IMR-90 (cell line): ENCODE measurements at regions not wholly inside any gene's neighbourhood (a gene's known extent, or its start where the extent isn't known, plus 50 kb on each side); places are given as distances from the start of the nearest gene placed in this dataset.

Experiments used
- ATAC-seq: fragments of 200-7000 bp; cut with Tn5 transposase; 2 replicates; pipeline ENCODE4 v1.9.1; 2020; ENCODE audit warnings: low read depth, mild to moderate bottlenecking, moderate library complexity
- BruUV-seq: library from RNA; stranded (reverse); fragments of 400-500 nt; replicated peaks from 2 replicates; lab custom pipeline; 2021; lab: Mats Ljungman, UMichigan
- CTCF ChIA-PET: fragments of 300-600 bp; formaldehyde crosslinking; extraction: SDS; loops from one replicate; lab custom pipeline; 2021; ENCODE audit warnings: antibody characterized with exemption; lab: Yijun Ruan, JAX
- POLR2A ChIA-PET: fragments of 300-600 bp; sonication (Branson Sonifier 250); formaldehyde crosslinking; loops from one replicate; lab custom pipeline; 2022; ENCODE audit warnings: antibody characterized with exemption; ENCODE audit not compliant: unreplicated experiment; lab: Charles Lee
- DNase-seq: peaks from one replicate; pipeline ENCODE4 v3.0.0; 2013
- H2AFZ ChIP-seq: replicated peaks from 2 replicates; pipeline ENCODE3; 2013; ENCODE audit warnings: low read length, mild to moderate bottlenecking; ENCODE audit not compliant: poor library complexity
- H2AK5ac ChIP-seq: 2 replicates; pipeline ENCODE4 v1.6.1; 2013; ENCODE audit warnings: low read depth, low read length, inconsistent platforms
- H2AK9ac ChIP-seq: replicated peaks from 2 replicates; pipeline ENCODE3; 2013; ENCODE audit warnings: mild to moderate bottlenecking, low read depth, low read length, moderate library complexity; ENCODE audit not compliant: poor library complexity
- H2BK120ac ChIP-seq: 2 replicates; pipeline ENCODE4 v1.6.1; 2013; ENCODE audit warnings: low read depth, low read length, inconsistent platforms
- H2BK15ac ChIP-seq: 3 replicates; pipeline ENCODE4 v1.6.1; 2013; ENCODE audit warnings: low read depth, low read length, inconsistent platforms
- H2BK20ac ChIP-seq: 2 replicates; pipeline ENCODE4 v1.6.1; 2013; ENCODE audit warnings: low read depth, mild to moderate bottlenecking, inconsistent platforms, low read length, moderate library complexity
- H2BK5ac ChIP-seq: 2 replicates; pipeline ENCODE4 v1.6.1; 2013; ENCODE audit warnings: mild to moderate bottlenecking, low read depth, low read length, inconsistent platforms; ENCODE audit not compliant: poor library complexity, severe bottlenecking
- H3K14ac ChIP-seq: replicated peaks from 2 replicates; pipeline ENCODE4 v1.6.1; 2013; ENCODE audit warnings: low read depth, low read length, inconsistent platforms
- H3K18ac ChIP-seq: 2 replicates; pipeline ENCODE4 v1.6.1; 2013; ENCODE audit warnings: low read depth, low read length, control low read depth
- H3K23ac ChIP-seq: 2 replicates; pipeline ENCODE4 v1.6.1; 2013; ENCODE audit warnings: low read depth, low read length, inconsistent platforms
- H3K27ac ChIP-seq: 2 replicates; pipeline ENCODE4 v1.5.1; 2013; ENCODE audit warnings: mild to moderate bottlenecking, control low read depth, low read length; ENCODE audit not compliant: insufficient read depth
- H3K27me3 ChIP-seq: 2 replicates; pipeline ENCODE4 v1.6.1; 2013; ENCODE audit warnings: low read length; ENCODE audit not compliant: control insufficient read depth, insufficient read depth
- H3K36me3 ChIP-seq: 2 replicates; pipeline ENCODE4 v1.6.1; 2013; ENCODE audit warnings: low read length, mixed read lengths; ENCODE audit not compliant: control insufficient read depth, insufficient read depth
- H3K4ac ChIP-seq: 2 replicates; pipeline ENCODE4 v1.6.1; 2013; ENCODE audit warnings: low read depth, low read length, inconsistent platforms
- H3K4me1 ChIP-seq: 2 replicates; pipeline ENCODE4 v1.6.1; 2013; ENCODE audit warnings: low read length, mixed read lengths; ENCODE audit not compliant: control insufficient read depth, insufficient read depth
- H3K4me2 ChIP-seq: 2 replicates; pipeline ENCODE4 v1.6.1; 2013; ENCODE audit warnings: low read depth, mild to moderate bottlenecking, control low read depth, low read length, moderate library complexity
- H3K4me3 ChIP-seq: 2 replicates; pipeline ENCODE4 v1.5.1; 2013; ENCODE audit warnings: low read depth, mild to moderate bottlenecking, control low read depth, low read length, moderate library complexity; ENCODE audit not compliant: insufficient read depth
- H3K56ac ChIP-seq: 2 replicates; pipeline ENCODE4 v1.6.1; 2013; ENCODE audit warnings: low read length, inconsistent platforms; ENCODE audit not compliant: insufficient read depth; ENCODE audit errors: extremely low read depth
- H3K79me1 ChIP-seq, 2 experiments: 2 replicates each; pipeline ENCODE4 v1.6.1; 2013; ENCODE audit warnings: low read length in 2 of 2, inconsistent platforms in 1 of 2, low read depth in 1 of 2
- H3K9ac ChIP-seq: 2 replicates; pipeline ENCODE4 v1.6.1; 2013; ENCODE audit warnings: low read depth, low read length, control low read depth
- H3K9me1 ChIP-seq: 2 replicates; pipeline ENCODE4 v1.6.1; 2013; ENCODE audit warnings: low read length, inconsistent platforms; ENCODE audit not compliant: insufficient read depth
- H3K9me3 ChIP-seq: 2 replicates; pipeline ENCODE4 v1.6.1; 2013; ENCODE audit warnings: low read length; ENCODE audit not compliant: control insufficient read depth, insufficient read depth
- H4K20me1 ChIP-seq: 2 replicates; pipeline ENCODE4 v1.6.1; 2013; ENCODE audit warnings: low read length, inconsistent platforms; ENCODE audit not compliant: insufficient read depth
- H4K5ac ChIP-seq: 2 replicates; pipeline ENCODE4 v1.6.1; 2013; ENCODE audit warnings: mild to moderate bottlenecking, low read depth, low read length, control low read depth
- H4K8ac ChIP-seq, 2 experiments: 2 replicates each; pipeline ENCODE4 v1.6.1; 2013; ENCODE audit warnings: low read depth in 2 of 2, low read length in 2 of 2, control low read depth in 1 of 2, inconsistent platforms in 1 of 2
- H4K91ac ChIP-seq: 2 replicates; pipeline ENCODE4 v1.6.1; 2013; ENCODE audit warnings: low read depth, low read length, inconsistent platforms; ENCODE audit not compliant: insufficient read depth
- BHLHE40 ChIP-seq: fragments of 150-350 bp; IDR thresholded peaks from 2 replicates; pipeline ENCODE4 v1.6.1; 2016; ENCODE audit warnings: mild to moderate bottlenecking, low read depth, low read length
- CHD1 ChIP-seq: IDR thresholded peaks from 2 replicates; pipeline ENCODE4 v1.6.1; 2012; ENCODE audit warnings: low read depth, low read length, improper control_type of control experiment
- CTCF ChIP-seq: conservative IDR thresholded peaks from 2 replicates; pipeline ENCODE4 v1.5.1; 2012; ENCODE audit warnings: mild to moderate bottlenecking, low read depth, low read length, improper control_type of control experiment
- FOS ChIP-seq: fragments of 150-350 bp; IDR thresholded peaks from 2 replicates; pipeline ENCODE4 v1.6.1; 2016; ENCODE audit warnings: low read depth, low read length
- MAFK ChIP-seq: IDR thresholded peaks from 2 replicates; pipeline ENCODE4 v1.6.1; 2012; ENCODE audit warnings: low read depth, low read length, improper control_type of control experiment
- MXI1 ChIP-seq: IDR thresholded peaks from 2 replicates; pipeline ENCODE4 v1.6.1; 2012; ENCODE audit warnings: low read depth, mild to moderate bottlenecking, low read length, moderate library complexity, borderline replicate concordance
- POLR2A ChIP-seq: IDR thresholded peaks from 2 replicates; pipeline ENCODE4 v1.6.1; 2012; ENCODE audit warnings: mild to moderate bottlenecking, low read depth, low read length
- RAD21 ChIP-seq: IDR thresholded peaks from 2 replicates; pipeline ENCODE4 v1.6.1; 2012; ENCODE audit warnings: low read length, improper control_type of control experiment
- RCOR1 ChIP-seq: IDR thresholded peaks from 2 replicates; pipeline ENCODE4 v1.6.1; 2012; ENCODE audit warnings: mild to moderate bottlenecking, low read length, improper control_type of control experiment; ENCODE audit not compliant: insufficient replicate concordance
- RFX5 ChIP-seq: IDR thresholded peaks from 2 replicates; pipeline ENCODE4 v1.8.0; 2012; ENCODE audit warnings: low read depth, mild to moderate bottlenecking, low read length, moderate library complexity
- SMC3 ChIP-seq: fragments of 150-350 bp; IDR thresholded peaks from 2 replicates; pipeline ENCODE4 v1.6.1; 2016; ENCODE audit warnings: low read depth, mild to moderate bottlenecking, antibody characterized with exemption, low read length, moderate library complexity
- USF2 ChIP-seq: fragments of 150-350 bp; IDR thresholded peaks from 2 replicates; pipeline ENCODE4 v1.6.1; 2017; ENCODE audit warnings: mild to moderate bottlenecking, antibody characterized with exemption, low read length, low read depth
- WGBS, 2 experiments: methylation state at CpG; one replicate each; pipeline versions ENCODE4 v1.1.5 to v1.1.7; 2013; ENCODE audit warnings: missing lambda C conversion rate in 2 of 2; ENCODE audit not compliant: insufficient read length in 1 of 2; ENCODE audit errors: extremely low coverage in 2 of 2; 5-methylcytosine and 5-hydroxymethylcytosine counted together
- dilution Hi-C: fragments of 300-500 bp; cut with HindIII; formaldehyde crosslinking; loops from one replicate; pipeline ENCODE4 v1.14.3; 2018; ENCODE audit warnings: low sequenced_read_pairs; ENCODE audit not compliant: unreplicated experiment
- in situ Hi-C: fragments of 300-500 bp; cut with MboI; formaldehyde crosslinking; loops from 3 replicates; pipeline ENCODE4 v1.14.3; 2019; ENCODE audit warnings: low sequenced_read_pairs, inconsistent platforms, mixed read lengths
- intact Hi-C: fragments of 100-400 bp; cut with micrococcal nuclease; formaldehyde crosslinking; loops from 2 replicates; pipeline ENCODE4 v1.10.0; 2022

GRCh38 chr1:80892539-80892938, 908.2 kb upstream of the ADGRL2 start:
- H2AFZ ChIP-seq, result peak overlapping the region; percentile 62
- CTCF ChIA-PET, result interaction anchor here (0.6 to 1.2 kb wide), 3 partner anchors 10 to 411 kb away, joined by 5 to 7 read pairs (median 5); no protein-coding TSS in a partner anchor
- WGBS, 2 experiments, result no CpG with 5 or more reads among the region's 4 CpGs

More at GRCh38 chr1:80892539-80892938, 908.2 kb upstream of the ADGRL2 start:
- Histone ChIP-seq H3K27ac (no peak overlapping the region), H4K8ac (peak overlapping the region in 1 of 2 experiments; percentile 39; a peak in 1 of 4 replicates), H3K79me1 (no peaks in the 10 kb centered on the region), H3K4me2 (peak overlapping the region; percentile 61), H2BK120ac (0 out of 2 replicates have a peak overlapping the region, but pooled peaks have one; percentile 35), H3K56ac (no peak overlapping the region), H2BK20ac (no peak overlapping the region; the same call in 1 of the 2 replicates), H3K9me3 (no peaks in the 10 kb centered on the region), H4K20me1 (no peaks in the 10 kb centered on the region), H3K9ac (no peak overlapping the region), H2BK15ac (peak overlapping the region; percentile 3; the same call in 1 of the 3 replicates), H3K9me1 (0 out of 2 replicates have a peak, but pooled peaks cover 3% of the 10 kb centered on the region), H2AK5ac (no peak overlapping the region), H3K4me3 (no peak overlapping the region), H3K27me3 (no peaks in the 10 kb centered on the region), H3K23ac (no peak overlapping the region), H3K4me1 (peaks cover 1% of the 10 kb centered on the region; the same call in 1 of the 2 replicates), H3K36me3 (no peaks in the 10 kb centered on the region), H4K91ac (no peak overlapping the region), H3K4ac (no peak overlapping the region), H2AK9ac (no peak overlapping the region), H3K18ac (peak overlapping the region; percentile 69), H3K14ac (0 out of 2 replicates have a peak overlapping the region, but pooled peaks have one; percentile 19), H4K5ac (no peak overlapping the region), H2BK5ac (no peak overlapping the region)
- peak; percentile 4 for DNase-seq
- in situ Hi-C loops, result no loop called here
- ATAC-seq, result peak; percentile 29; the same call in 1 of the 2 replicates
- POLR2A ChIA-PET, result no interaction called here
- BruUV-seq, result no TSS peak
- intact Hi-C loops, result no loop called here
- TF ChIP-seq BHLHE40 (no peak), MAFK (no peak), USF2 (no peak), RCOR1 (no peak), CHD1 (no peak), SMC3 (no peak), MXI1 (no peak), RFX5 (no peak), FOS (no peak), POLR2A (no peak), RAD21 (no peak), CTCF (no peak)
- dilution Hi-C loops, result no loop called here
